Left lobe of liver (tissue), 2 donors: ENCODE measurements at regions not wholly inside any gene's neighbourhood (a gene's known extent, or its start where the extent isn't known, plus 50 kb on each side); places are given as distances from the start of the nearest gene placed in this dataset.

ENCODE experiments used
- ATAC-seq: fragments of 200-7000 bp; cut with Tn5 transposase; one replicate; pipeline ENCODE4 v1.9.1; 2020; ENCODE audit warnings: mild to moderate bottlenecking, moderate library complexity
- DNase-seq: peaks from one replicate; pipeline ENCODE4 v3.0.0-alpha.2; 2020; ENCODE audit warnings: low spot score
- donor health status: DM: no; HTN: no; CAD: no; lungs with moderate emphysema.
- donor health status: DM: no; HTN: yes; CAD: no.

- no peak for ATAC-seq
- DNase-seq = no peak
Measured at GRCh38 chr7:27299861-27300260, 57.3 kb downstream of the EVX1 start.

GRCh38 chr7:27300421-27300820, 57.8 kb downstream of the EVX1 start:
- ATAC-seq = no peak

GRCh38 chr7:27302590-27302989, 60.0 kb downstream of the EVX1 start:
- no peak for ATAC-seq
- no peak for DNase-seq

More at GRCh38 chr7:27300421-27300820, 57.8 kb downstream of the EVX1 start:
- no peak for DNase-seq

GRCh38 chr7:27303026-27303425, 60.4 kb downstream of the EVX1 start:
- DNase-seq (no peak), ATAC-seq (no peak)

DNA sequence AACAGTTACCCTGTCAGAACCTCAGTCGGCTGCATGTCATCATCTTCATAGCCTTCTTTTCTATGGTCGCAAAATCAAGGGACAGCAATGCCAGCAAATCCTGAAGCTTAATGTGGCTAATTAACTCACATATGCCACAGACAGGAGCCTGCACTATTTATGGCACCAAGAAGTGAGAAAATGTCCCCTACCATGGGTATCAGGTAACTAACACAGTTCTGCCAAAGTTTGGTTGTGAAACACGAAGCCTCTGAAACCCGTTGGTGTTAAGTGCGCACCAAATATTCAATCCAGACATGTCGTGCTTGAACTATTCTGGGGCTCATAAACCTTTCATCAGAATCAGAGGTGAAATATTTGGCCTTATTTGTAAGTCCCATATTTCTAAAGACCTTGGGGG, 63.3 kb downstream of the EVX1 start:
- DNase-seq = no peak
- ATAC-seq = no peak

- no peak for DNase-seq
- ATAC-seq = no peak
Measured at GRCh38 chr7:27312820-27313219, 70.2 kb downstream of the EVX1 start.

GRCh38 chr7:27314111-27314510, 71.5 kb downstream of the EVX1 start:
- no peak for DNase-seq
- ATAC-seq = no peak

DNA sequence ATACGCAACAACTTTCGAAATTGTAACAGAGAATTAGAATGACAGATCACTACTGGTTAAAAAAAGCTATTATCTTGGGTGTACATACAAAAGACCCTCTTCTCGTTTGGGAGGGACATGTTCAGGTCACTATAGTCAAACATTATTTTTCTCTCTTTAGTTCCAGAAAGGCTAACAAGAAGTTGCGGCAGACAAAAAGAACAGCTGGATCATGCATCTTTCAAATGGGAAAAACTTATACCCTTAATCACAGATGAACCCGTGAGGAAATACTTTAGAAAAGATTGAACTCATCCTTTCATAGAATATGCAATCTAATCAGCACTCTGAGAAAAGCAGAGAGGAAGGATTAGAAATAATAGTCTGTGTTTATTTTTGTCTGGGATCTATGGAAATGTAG, 72.5 kb downstream of the EVX1 start:
- no peak for DNase-seq
- ATAC-seq = no peak

DNA sequence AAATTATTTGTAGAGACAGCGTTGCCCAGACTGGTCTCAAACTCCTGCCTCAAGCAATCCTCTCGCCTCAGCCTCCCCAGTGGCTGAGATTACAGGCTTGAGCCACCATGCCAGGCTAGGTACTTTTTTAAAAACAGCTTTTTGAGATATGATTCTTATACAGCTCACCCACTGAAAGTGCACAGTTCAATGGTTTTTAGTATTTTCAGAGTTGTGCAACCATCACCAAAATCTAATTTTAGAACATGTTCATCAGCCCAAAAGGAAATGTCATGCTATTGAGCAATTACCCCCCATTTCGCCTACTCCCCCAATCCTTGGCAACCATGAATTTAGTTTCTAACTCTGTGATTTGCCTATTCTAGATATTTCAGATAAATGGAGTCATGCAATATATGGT, 73.7 kb downstream of the EVX1 start:
- DNase-seq (no peak), ATAC-seq (no peak)

- no peak for DNase-seq
- ATAC-seq = no peak
Measured at GRCh38 chr7:27324246-27324645, 81.6 kb downstream of the EVX1 start.

- ATAC-seq = no peak
- DNase-seq = no peak
Measured at GRCh38 chr7:27329909-27330308, 87.3 kb downstream of the EVX1 start.

DNA sequence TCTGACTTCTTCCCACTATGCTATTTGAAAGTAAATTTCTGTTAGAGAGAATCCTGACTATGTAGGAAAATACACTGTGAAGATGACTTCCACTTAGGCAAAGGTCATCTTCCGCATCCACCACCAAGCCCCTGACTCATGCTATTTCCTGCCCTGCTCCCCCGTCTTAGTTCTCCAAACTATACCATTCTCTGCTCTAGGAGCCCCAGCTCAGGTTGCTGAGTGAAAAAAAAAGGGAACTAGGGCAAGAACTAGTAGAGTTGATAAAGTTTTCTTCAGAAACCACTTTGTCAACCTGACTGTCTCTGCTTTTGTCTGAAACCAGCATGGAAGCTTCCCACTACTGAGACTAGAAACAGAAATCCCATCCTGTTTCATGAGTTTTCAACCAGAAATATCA, 96.9 kb downstream of the EVX1 start:
- DNase-seq (no peak), ATAC-seq (peak; percentile 50)

DNA sequence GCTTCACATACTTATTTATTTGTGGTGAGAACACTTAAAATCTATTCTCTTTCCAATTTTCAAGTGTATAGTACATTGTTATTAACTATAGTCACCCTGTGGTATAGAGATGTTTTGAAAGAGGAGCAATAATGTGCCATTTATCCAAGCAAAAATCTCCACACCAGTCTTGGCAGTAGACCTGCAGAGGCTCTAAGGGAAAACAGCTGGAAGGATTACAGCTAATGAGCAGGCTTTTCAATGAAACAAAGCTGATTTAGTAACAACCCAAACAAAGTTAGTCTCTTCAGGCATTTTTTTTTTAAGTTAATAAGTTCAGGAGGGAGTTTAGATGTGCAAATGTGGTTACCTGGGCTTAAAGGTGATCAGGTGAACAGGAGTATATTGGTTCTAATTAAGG, 101.9 kb downstream of the EVX1 start:
- DNase-seq (no peak), ATAC-seq (no peak)

DNA sequence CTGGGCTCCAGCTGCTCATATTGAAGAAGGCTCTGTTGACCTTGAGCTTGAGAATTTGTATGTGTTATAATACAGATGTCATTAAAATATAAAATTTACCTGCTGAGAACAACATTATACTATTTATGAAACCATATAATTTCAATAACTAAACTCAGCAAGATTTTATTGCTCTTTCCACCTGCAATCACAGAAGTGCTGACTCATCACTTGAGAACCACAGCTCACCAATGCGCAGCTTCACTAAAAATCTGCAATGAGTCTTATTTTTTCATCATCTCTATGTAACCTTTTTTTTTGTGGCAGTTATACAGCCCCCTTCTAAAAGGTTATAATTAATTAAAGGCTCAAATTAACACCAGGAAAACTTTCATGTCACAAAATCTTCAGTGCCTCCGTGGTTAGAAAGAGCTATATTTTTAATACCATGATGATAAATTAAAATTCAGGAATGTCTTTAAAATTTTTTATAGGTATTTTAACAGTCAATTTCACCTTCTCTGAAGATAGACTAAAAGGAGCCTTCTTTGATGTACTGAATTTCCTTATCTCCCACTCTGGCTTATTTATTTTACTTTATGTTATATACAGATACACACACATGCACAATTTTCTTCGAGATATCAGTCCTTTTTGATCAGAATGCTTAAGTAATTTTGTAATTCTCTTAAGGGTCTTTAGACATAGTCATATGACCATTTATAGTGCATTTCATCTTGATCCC, 102.7 kb downstream of the EVX1 start:
- DNase-seq (no peak), ATAC-seq (no peak)

DNA sequence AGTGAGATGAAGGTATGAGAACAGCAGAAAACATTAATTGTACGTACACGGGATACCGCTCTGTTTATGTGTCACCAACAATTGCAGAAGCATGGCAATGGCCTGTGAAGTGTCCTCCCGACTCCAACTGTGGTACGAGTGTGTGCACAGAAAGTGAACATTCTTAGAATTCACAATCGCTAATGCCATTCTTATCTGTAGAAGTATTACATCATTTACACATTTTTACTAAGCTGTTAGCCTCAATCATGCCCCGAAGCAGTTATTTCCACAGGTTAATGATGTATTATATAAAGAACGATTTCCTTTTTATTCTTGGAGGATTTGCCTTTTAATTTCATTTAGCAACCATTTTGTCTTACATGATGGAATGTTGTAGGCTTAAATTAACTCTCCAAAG, 103.4 kb downstream of the EVX1 start:
- ATAC-seq = no peak

DNA sequence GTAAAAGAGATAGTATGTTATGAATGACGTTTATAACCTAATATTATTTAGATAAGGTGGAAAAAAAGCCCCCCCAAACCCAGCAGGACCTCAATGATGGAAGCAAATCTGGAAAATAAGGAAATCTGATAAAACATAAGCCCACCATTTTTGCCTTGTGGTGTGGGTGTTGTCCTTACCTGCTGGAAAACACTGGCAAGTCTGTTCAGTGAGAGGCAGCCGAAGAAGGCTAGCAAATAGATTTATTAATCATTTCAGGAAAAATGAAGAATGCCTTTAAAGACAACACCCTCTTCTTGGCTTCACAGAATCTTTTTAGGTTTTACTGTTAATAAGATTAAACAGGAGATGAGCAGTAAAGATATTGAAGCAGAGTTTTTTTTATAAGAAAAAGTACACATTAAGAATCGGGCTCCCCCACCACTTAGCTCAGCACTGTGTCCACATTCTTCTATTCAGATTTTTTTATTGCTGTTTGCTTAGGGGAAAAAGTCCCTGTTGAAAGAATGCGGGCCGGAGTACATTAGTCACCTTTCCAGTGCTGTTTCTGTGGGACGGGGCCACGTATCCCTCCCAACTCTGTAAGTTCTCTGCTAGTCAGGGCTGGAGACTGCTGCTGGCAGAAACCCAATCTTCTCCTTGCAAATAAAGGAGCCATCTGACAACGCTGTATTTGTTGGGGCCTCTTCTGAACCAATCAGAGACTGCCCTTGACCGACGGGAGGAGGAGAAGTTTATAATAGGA, 104.1 kb downstream of the EVX1 start:
- DNase-seq = no peak
- ATAC-seq = no peak

More for the DNA sequence above, 103.4 kb downstream of the EVX1 start:
- DNase-seq = no peak

GRCh38 chr7:27347276-27347640, 104.7 kb downstream of the EVX1 start:
- no peak for ATAC-seq

DNA sequence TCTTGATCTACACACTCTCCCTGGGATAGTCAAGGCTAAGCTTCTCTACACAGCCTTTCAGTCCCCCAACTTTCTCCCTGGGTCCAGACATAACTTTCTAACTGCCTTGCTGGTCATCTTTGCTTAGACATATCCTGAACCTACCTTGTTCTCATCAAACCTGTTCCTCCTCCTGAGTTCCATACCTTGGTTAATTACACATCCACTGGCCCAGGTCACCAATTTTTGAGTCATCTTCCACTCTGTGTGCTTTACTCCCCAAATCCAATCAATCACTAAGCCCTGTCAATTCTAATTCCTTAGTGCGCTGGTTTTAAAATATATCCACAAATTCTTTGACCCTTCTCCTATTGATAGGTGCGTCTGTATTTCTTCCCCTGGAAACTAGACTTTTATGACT, 107.0 kb downstream of the EVX1 start:
- DNase-seq = no peak
- ATAC-seq = no peak

More at GRCh38 chr7:27347276-27347640, 104.7 kb downstream of the EVX1 start:
- DNase-seq = no peak

DNA sequence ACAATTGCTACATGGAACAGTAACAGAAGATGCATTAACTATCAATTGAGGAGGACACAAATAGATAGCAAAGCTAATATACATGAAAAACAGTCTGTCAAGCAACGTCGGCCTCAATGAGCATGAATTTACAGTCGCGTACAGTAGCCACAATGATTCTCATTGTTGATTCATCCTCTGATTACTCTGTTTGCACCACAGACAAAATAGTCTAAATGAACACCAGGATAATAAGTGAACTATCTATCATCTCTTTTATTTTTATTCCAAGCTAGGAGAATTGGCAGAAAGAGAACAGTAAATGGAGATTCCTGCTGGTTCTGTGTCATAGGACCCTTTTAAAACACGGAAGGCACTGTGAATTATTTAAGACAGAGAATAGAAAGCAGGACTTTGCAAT, 108.5 kb downstream of the EVX1 start:
- DNase-seq (no peak), ATAC-seq (no peak)

DNA sequence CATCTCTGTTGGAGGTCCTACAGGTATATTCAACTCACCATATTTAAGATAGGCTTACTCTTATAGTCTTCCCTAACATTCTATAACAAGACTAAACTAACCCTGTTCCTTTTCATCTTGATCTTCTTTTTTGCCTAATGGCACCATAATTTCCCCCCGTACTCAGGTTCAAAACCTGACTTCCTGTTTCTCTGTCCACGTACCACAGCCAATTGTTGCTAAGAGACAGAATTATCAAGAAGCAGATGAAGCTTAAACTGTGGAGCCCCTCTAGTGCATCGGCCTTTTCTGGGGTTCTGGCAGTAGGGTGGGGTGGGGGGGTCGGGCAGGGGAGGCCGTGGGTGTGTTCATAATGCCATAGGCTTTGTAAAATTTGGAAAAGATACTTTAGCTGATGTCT, 109.2 kb downstream of the EVX1 start:
- ATAC-seq = no peak
- no peak for DNase-seq

- ATAC-seq = no peak
Measured at GRCh38 chr7:27359181-27360125, 116.9 kb downstream of the EVX1 start.

DNA sequence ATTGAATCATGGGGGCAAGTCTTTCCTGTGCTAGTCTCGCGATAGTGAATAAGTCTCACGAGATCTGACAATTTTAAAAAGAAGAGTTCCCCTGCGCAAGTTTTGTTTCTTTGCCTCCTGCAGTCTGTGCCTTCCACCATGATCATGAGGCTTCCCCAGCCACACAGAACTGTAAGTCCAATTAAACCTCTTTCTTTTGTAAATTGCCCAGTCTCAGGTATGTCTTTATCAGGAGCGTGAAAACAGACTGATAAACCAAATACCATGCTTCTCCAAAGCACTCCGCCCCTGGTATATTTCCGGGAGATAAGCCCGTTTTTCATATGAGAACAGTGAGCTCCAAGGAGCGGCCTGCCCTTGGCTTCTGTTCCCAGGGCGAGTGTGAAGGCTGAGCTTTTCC, 118.9 kb downstream of the EVX1 start:
- ATAC-seq (no peak), DNase-seq (no peak)

More at GRCh38 chr7:27359181-27360125, 116.9 kb downstream of the EVX1 start:
- DNase-seq = no peak
